OCI-LY3 (cell line): ENCODE measurements at regions not wholly inside any gene's neighbourhood (a gene's known extent, or its start where the extent isn't known, plus 50 kb on each side); places are given as distances from the start of the nearest gene placed in this dataset.

Experiments
- H2AFZ ChIP-seq: fragments of 200-600, 300-600 bp; shearing (Covaris generic); 2 replicates; pipeline ENCODE4 v1.6.0; 2014; ENCODE audit warnings: antibody characterized with exemption, low read depth, low read length
- H3K27ac ChIP-seq: fragments of 200-600, 300-600 bp; sonication (generic); 2 replicates; pipeline ENCODE4 v1.5.1; 2014; ENCODE audit warnings: mild to moderate bottlenecking, low read length, moderate library complexity, mixed read lengths
- H3K27me3 ChIP-seq: fragments of 200-600, 300-600 bp; sonication (generic); 2 replicates; pipeline ENCODE4 v1.6.1; 2014; ENCODE audit warnings: low read depth, low read length, mixed read lengths
- H3K36me3 ChIP-seq: fragments of 200-600, 300-600 bp; sonication (generic); replicated peaks from 2 replicates; pipeline ENCODE3; 2014; ENCODE audit warnings: low read depth, low read length, mixed read lengths
- H3K4me1 ChIP-seq: fragments of 300-600, 200-600 bp; sonication (generic); 2 replicates; pipeline ENCODE4 v1.6.1; 2014; ENCODE audit warnings: low read length, mixed read lengths
- H3K4me2 ChIP-seq: fragments of 200-600, 300-600 bp; sonication (generic); 2 replicates; pipeline ENCODE4 v1.6.1; 2014; ENCODE audit warnings: low read length, mixed read lengths
- H3K4me3 ChIP-seq: fragments of 300-600, 200-600 bp; sonication (generic); 2 replicates; pipeline ENCODE4 v1.5.1; 2014; ENCODE audit warnings: antibody characterized with exemption, mild to moderate bottlenecking, low read length, moderate library complexity
- H3K79me2 ChIP-seq: fragments of 300-600, 200-600 bp; shearing (Covaris generic); 2 replicates; pipeline ENCODE4 v1.6.1; 2014; ENCODE audit warnings: mild to moderate bottlenecking, low read length, mixed read lengths
- H3K9ac ChIP-seq: fragments of 300-600, 200-600 bp; shearing (Covaris generic); 2 replicates; pipeline ENCODE4 v1.6.0; 2014; ENCODE audit warnings: mild to moderate bottlenecking, low read length, moderate library complexity
- H3K9me3 ChIP-seq: fragments of 200-600, 300-600 bp; shearing (Covaris generic); 2 replicates; pipeline ENCODE4 v1.6.1; 2014; ENCODE audit warnings: low read length, mixed read lengths; ENCODE audit not compliant: insufficient read depth
- H4K20me1 ChIP-seq: fragments of 200-600, 300-600 bp; sonication (generic); 2 replicates; pipeline ENCODE4 v1.6.1; 2016; ENCODE audit warnings: low read length, mixed read lengths; ENCODE audit not compliant: insufficient read depth
- CTCF ChIP-seq: fragments of 200-600, 300-600 bp; sonication (generic); IDR thresholded peaks from 2 replicates; pipeline ENCODE4 v1.5.1; 2014; ENCODE audit warnings: antibody characterized with exemption, low read length, low read depth
- EZH2phosphoT487 ChIP-seq: fragments of 200-600 bp; shearing (Covaris generic); IDR thresholded peaks from 2 replicates; pipeline ENCODE4 v1.6.1; 2018; ENCODE audit warnings: antibody characterized with exemption, mixed run types, low read depth

GRCh38 chr1:30109853-30110252 is 613.5 kb downstream of the MATN1 start:
- Histone ChIP-seq H3K9me3 (no peaks in the 10 kb centered on the region), H3K4me1 (no peaks in the 10 kb centered on the region), H2AFZ (no peak overlapping the region), H3K4me3 (no peak overlapping the region), H3K27ac (no peak overlapping the region), H3K36me3 (no peaks in the 10 kb centered on the region), H4K20me1 (no peaks in the 10 kb centered on the region), H3K27me3 (no peaks in the 10 kb centered on the region), H3K4me2 (no peak overlapping the region), H3K79me2 (no peaks in the 10 kb centered on the region), H3K9ac (no peak overlapping the region)
- no peak for TF ChIP-seq CTCF
- TF ChIP-seq EZH2phosphoT487: no peak

GRCh38 chr1:30108186-30108585 is 615.2 kb downstream of the MATN1 start:
- Histone ChIP-seq H3K79me2 (no peaks in the 10 kb centered on the region), H2AFZ (no peak overlapping the region), H3K9ac (no peak overlapping the region), H3K27me3 (no peaks in the 10 kb centered on the region), H3K9me3 (no peaks in the 10 kb centered on the region), H3K27ac (no peak overlapping the region), H3K4me3 (no peak overlapping the region), H3K4me1 (no peaks in the 10 kb centered on the region), H3K36me3 (no peaks in the 10 kb centered on the region), H4K20me1 (no peaks in the 10 kb centered on the region), H3K4me2 (no peak overlapping the region)
- TF ChIP-seq EZH2phosphoT487 (no peak), CTCF (no peak)

GRCh38 chr1:30106125-30106524 is 617.3 kb downstream of the MATN1 start:
- Histone ChIP-seq H3K4me2 (no peak overlapping the region), H3K9ac (no peak overlapping the region), H3K27ac (no peak overlapping the region), H3K4me3 (no peak overlapping the region), H4K20me1 (no peaks in the 10 kb centered on the region), H3K4me1 (no peaks in the 10 kb centered on the region), H3K27me3 (no peaks in the 10 kb centered on the region), H3K9me3 (no peaks in the 10 kb centered on the region), H3K36me3 (no peaks in the 10 kb centered on the region), H3K79me2 (no peaks in the 10 kb centered on the region), H2AFZ (no peak overlapping the region)
- TF ChIP-seq EZH2phosphoT487 (no peak), CTCF (peak; percentile 22)

- no peaks in the 10 kb centered on the region for H3K9me3 ChIP-seq
- H3K9ac ChIP-seq: no peak overlapping the region
- H3K27me3 ChIP-seq: no peaks in the 10 kb centered on the region
- no peaks in the 10 kb centered on the region for H3K36me3 ChIP-seq
- no peak for TF ChIP-seq CTCF
- TF ChIP-seq EZH2phosphoT487: no peak
- no peak overlapping the region for H3K4me3 ChIP-seq
- H4K20me1 ChIP-seq: no peaks in the 10 kb centered on the region
- H2AFZ ChIP-seq: no peak overlapping the region
- no peak overlapping the region for H3K4me2 ChIP-seq
- no peaks in the 10 kb centered on the region for H3K79me2 ChIP-seq
- no peak overlapping the region for H3K27ac ChIP-seq
- H3K4me1 ChIP-seq: no peaks in the 10 kb centered on the region
Observed at GRCh38 chr1:30104551-30104950, 618.8 kb downstream of the MATN1 start.
